ENCODE measurements at regions not wholly inside any gene's neighbourhood (a gene's known extent, or its start where the extent isn't known, plus 50 kb on each side); places are given as distances from the start of the nearest gene placed in this dataset.
"Not testable (repeated sequence)": the region's sequence is repeated elsewhere in the genome, so short reads cannot be mapped to it uniquely, and the experiment has no call there.

GRCh38 chr11:39661890-39662289 is 1797.6 kb downstream of the LRRC4C start:
- no peak overlapping the region for H3K4me3 ChIP-seq
- no peaks in the 10 kb centered on the region for H3K9me3 ChIP-seq
- H3K27ac ChIP-seq: no peak overlapping the region
- no peak for DNase-seq
- no peaks in the 10 kb centered on the region for H3K27me3 ChIP-seq
- no peaks in the 10 kb centered on the region for H3K4me1 ChIP-seq
- H3K36me3 ChIP-seq: no peaks in the 10 kb centered on the region
- TF ChIP-seq, protein P1, sequence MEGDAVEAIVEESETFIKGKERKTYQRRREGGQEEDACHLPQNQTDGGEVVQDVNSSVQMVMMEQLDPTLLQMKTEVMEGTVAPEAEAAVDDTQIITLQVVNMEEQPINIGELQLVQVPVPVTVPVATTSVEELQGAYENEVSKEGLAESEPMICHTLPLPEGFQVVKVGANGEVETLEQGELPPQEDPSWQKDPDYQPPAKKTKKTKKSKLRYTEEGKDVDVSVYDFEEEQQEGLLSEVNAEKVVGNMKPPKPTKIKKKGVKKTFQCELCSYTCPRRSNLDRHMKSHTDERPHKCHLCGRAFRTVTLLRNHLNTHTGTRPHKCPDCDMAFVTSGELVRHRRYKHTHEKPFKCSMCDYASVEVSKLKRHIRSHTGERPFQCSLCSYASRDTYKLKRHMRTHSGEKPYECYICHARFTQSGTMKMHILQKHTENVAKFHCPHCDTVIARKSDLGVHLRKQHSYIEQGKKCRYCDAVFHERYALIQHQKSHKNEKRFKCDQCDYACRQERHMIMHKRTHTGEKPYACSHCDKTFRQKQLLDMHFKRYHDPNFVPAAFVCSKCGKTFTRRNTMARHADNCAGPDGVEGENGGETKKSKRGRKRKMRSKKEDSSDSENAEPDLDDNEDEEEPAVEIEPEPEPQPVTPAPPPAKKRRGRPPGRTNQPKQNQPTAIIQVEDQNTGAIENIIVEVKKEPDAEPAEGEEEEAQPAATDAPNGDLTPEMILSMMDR (IDR thresholded peaks at IDR 0.05): no peak
- no peak for TF ChIP-seq POLR2A (IDR thresholded peaks at IDR 0.05)

GRCh38 chr11:39651857-39652461 is 1807.5 kb downstream of the LRRC4C start:
- TF ChIP-seq POLR2A (IDR thresholded peaks at IDR 0.05): no peak
- TF ChIP-seq, protein P1 (IDR thresholded peaks at IDR 0.05): no peak
- Histone ChIP-seq H3K4me1 (no peaks in the 10 kb centered on the region), H3K27me3 (no peaks in the 10 kb centered on the region), H3K9me3 (peaks cover 0 to 7% (median 0%) of the 10 kb centered on the region in 4 donors), H3K36me3 (no peaks in the 10 kb centered on the region), H3K27ac (no peak overlapping the region), H3K4me3 (no peak overlapping the region)
- DNase-seq: no peak

- no peaks in the 10 kb centered on the region for H3K4me1 ChIP-seq
- no peak for DNase-seq
- H3K36me3 ChIP-seq: no peaks in the 10 kb centered on the region
- TF ChIP-seq, protein P1 (IDR thresholded peaks at IDR 0.05): no peak
- no peak for TF ChIP-seq POLR2A (IDR thresholded peaks at IDR 0.05)
- H3K4me3 ChIP-seq: no peak overlapping the region
- no peak overlapping the region for H3K27ac ChIP-seq
- no peaks in the 10 kb centered on the region for H3K27me3 ChIP-seq
- no peaks in the 10 kb centered on the region for H3K9me3 ChIP-seq
Measured at GRCh38 chr11:39641751-39642150, 1817.7 kb downstream of the LRRC4C start.

DNA sequence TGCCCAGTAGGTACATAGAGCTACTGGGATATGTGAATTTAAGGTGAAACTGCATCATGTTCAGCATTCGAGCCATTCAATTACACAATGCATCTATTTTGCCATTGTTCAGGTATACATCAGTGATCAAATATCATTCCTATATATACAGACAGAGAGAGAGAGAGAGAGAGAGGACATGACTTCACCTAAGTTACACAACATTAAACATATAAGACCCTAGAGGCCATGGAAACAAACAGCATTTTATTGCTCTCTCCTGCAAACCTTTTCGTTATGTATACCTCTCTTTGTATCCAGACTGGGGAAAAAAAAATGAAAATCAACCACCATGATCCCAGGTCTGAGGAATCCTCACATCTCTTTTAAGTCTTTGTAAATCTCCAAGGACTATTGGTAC is 1829.1 kb downstream of the LRRC4C start:
- H3K4me1 ChIP-seq: no peaks in the 10 kb centered on the region
- H3K27ac ChIP-seq: no peak overlapping the region
- H3K9me3 ChIP-seq: no peaks in the 10 kb centered on the region
- no peaks in the 10 kb centered on the region for H3K27me3 ChIP-seq
- no peak overlapping the region for H3K4me3 ChIP-seq
- H3K36me3 ChIP-seq: no peaks in the 10 kb centered on the region
- DNase-seq: no peak
- TF ChIP-seq, protein P1 (IDR thresholded peaks at IDR 0.05): no peak
- no peak for TF ChIP-seq POLR2A (IDR thresholded peaks at IDR 0.05)

- Histone ChIP-seq H3K4me3 (no peak overlapping the region), H3K27me3 (no peaks in the 10 kb centered on the region), H3K27ac (no peak overlapping the region), H3K4me1 (no peaks in the 10 kb centered on the region), H3K36me3 (no peaks in the 10 kb centered on the region), H3K9me3 (no peaks in the 10 kb centered on the region)
- TF ChIP-seq, protein P1 (IDR thresholded peaks at IDR 0.05): no peak
- TF ChIP-seq POLR2A (IDR thresholded peaks at IDR 0.05): no peak
- DNase-seq: no peak
Measured at GRCh38 chr11:39628311-39628710, 1831.1 kb downstream of the LRRC4C start.

DNA sequence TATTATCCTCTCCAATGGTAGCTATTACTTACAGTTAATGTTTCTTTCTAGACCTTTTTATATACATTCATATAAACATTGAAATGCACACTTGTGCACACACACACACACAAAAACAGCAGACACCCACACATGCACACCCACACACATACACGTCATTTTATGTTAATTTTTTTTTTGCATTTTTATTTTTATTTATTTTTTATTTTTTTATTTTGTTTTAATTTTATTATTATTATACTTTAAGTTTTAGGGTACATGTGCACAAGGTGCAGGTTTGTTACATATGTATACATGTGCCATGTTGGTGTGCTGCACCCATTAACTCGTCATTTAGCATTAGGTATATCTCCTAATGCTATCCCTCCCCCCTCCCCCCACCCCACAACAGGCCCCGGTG is 1839.1 kb downstream of the LRRC4C start:
- not testable (repeated sequence) for H3K27me3 ChIP-seq, H3K4me3 ChIP-seq, H3K4me1 ChIP-seq, H3K36me3 ChIP-seq, H3K27ac ChIP-seq, DNase-seq, H3K9me3 ChIP-seq
